Liver (tissue), 3 donors: ENCODE measurements at regions not wholly inside any gene's neighbourhood (a gene's known extent, or its start where the extent isn't known, plus 50 kb on each side); places are given as distances from the start of the nearest gene placed in this dataset.

Experiments used
- HNF4A ChIP-seq, 2 donors: conservative IDR thresholded peaks; 2 replicates each; pipeline ENCODE4 v1.6.1; 2016; ENCODE audit warnings: antibody characterized with exemption in 2 of 2, mild to moderate bottlenecking in 2 of 2
- YY1 ChIP-seq: IDR thresholded peaks from 2 replicates; pipeline ENCODE4 v1.6.1; 2016; ENCODE audit warnings: antibody characterized with exemption, mild to moderate bottlenecking
- ZBTB33 ChIP-seq: IDR thresholded peaks from 2 replicates; pipeline ENCODE4 v1.6.1; 2016; ENCODE audit warnings: antibody characterized with exemption
- TF ChIP-seq, protein P1 (sequence below): IDR thresholded peaks from 2 replicates; pipeline ENCODE4 v1.6.1; 2016; ENCODE audit warnings: antibody characterized with exemption, mild to moderate bottlenecking
- TF ChIP-seq, protein P2 (sequence below): fragments of 150-350 bp; IDR thresholded peaks from 2 replicates; pipeline ENCODE4 v1.5.1; 2017; ENCODE audit warnings: improper control_type of control experiment, low read depth, low read length; ENCODE audit not compliant: missing input control
- donor health status: healthy.
- donor health status: healthy.

DNA sequence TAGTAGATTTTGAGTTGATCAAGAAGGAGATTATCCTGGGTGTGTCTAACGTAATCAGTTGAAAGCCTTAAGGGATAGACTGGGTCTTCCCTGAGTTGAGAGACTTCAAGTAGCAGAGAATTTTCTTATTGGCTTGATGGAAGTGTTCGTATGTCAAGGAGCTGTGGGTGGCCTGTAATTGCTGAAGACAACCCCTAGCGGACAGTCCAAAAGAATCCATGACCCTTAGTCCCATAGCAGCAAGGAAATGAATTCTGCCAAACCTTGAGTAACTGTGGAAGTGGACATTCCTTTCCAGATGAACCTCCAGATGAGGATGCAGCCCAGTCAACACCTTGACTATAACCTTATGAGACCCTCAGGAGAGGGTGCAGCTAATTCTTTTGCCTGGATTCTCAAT lies 786.3 kb downstream of the SOCS6 start:
- TF ChIP-seq, protein P1, sequence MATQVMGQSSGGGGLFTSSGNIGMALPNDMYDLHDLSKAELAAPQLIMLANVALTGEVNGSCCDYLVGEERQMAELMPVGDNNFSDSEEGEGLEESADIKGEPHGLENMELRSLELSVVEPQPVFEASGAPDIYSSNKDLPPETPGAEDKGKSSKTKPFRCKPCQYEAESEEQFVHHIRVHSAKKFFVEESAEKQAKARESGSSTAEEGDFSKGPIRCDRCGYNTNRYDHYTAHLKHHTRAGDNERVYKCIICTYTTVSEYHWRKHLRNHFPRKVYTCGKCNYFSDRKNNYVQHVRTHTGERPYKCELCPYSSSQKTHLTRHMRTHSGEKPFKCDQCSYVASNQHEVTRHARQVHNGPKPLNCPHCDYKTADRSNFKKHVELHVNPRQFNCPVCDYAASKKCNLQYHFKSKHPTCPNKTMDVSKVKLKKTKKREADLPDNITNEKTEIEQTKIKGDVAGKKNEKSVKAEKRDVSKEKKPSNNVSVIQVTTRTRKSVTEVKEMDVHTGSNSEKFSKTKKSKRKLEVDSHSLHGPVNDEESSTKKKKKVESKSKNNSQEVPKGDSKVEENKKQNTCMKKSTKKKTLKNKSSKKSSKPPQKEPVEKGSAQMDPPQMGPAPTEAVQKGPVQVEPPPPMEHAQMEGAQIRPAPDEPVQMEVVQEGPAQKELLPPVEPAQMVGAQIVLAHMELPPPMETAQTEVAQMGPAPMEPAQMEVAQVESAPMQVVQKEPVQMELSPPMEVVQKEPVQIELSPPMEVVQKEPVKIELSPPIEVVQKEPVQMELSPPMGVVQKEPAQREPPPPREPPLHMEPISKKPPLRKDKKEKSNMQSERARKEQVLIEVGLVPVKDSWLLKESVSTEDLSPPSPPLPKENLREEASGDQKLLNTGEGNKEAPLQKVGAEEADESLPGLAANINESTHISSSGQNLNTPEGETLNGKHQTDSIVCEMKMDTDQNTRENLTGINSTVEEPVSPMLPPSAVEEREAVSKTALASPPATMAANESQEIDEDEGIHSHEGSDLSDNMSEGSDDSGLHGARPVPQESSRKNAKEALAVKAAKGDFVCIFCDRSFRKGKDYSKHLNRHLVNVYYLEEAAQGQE: no peak
- TF ChIP-seq, protein P2, sequence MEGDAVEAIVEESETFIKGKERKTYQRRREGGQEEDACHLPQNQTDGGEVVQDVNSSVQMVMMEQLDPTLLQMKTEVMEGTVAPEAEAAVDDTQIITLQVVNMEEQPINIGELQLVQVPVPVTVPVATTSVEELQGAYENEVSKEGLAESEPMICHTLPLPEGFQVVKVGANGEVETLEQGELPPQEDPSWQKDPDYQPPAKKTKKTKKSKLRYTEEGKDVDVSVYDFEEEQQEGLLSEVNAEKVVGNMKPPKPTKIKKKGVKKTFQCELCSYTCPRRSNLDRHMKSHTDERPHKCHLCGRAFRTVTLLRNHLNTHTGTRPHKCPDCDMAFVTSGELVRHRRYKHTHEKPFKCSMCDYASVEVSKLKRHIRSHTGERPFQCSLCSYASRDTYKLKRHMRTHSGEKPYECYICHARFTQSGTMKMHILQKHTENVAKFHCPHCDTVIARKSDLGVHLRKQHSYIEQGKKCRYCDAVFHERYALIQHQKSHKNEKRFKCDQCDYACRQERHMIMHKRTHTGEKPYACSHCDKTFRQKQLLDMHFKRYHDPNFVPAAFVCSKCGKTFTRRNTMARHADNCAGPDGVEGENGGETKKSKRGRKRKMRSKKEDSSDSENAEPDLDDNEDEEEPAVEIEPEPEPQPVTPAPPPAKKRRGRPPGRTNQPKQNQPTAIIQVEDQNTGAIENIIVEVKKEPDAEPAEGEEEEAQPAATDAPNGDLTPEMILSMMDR: no peak
- TF ChIP-seq YY1 (no peak), ZBTB33 (no peak), HNF4A (conservative IDR thresholded peaks at IDR 0.05) (no peak)
